IMR-90 (cell line): ENCODE measurements at regions not wholly inside any gene's neighbourhood (a gene's known extent, or its start where the extent isn't known, plus 50 kb on each side); places are given as distances from the start of the nearest gene placed in this dataset.

Experiments
- ATAC-seq: fragments of 200-7000 bp; cut with Tn5 transposase; 2 replicates; pipeline ENCODE4 v1.9.1; 2020; ENCODE audit warnings: low read depth, mild to moderate bottlenecking, moderate library complexity
- BruUV-seq: library from RNA; stranded (reverse); fragments of 400-500 nt; replicated peaks from 2 replicates; lab custom pipeline; 2021; lab: Mats Ljungman, UMichigan
- CTCF ChIA-PET: fragments of 300-600 bp; formaldehyde crosslinking; extraction: SDS; loops from one replicate; lab custom pipeline; 2021; ENCODE audit warnings: antibody characterized with exemption; lab: Yijun Ruan, JAX
- POLR2A ChIA-PET: fragments of 300-600 bp; sonication (Branson Sonifier 250); formaldehyde crosslinking; loops from one replicate; lab custom pipeline; 2022; ENCODE audit warnings: antibody characterized with exemption; ENCODE audit not compliant: unreplicated experiment; lab: Charles Lee
- DNase-seq: peaks from one replicate; pipeline ENCODE4 v3.0.0; 2013
- H2AFZ ChIP-seq: replicated peaks from 2 replicates; pipeline ENCODE3; 2013; ENCODE audit warnings: low read length, mild to moderate bottlenecking; ENCODE audit not compliant: poor library complexity
- H2AK5ac ChIP-seq: 2 replicates; pipeline ENCODE4 v1.6.1; 2013; ENCODE audit warnings: low read depth, low read length, inconsistent platforms
- H2AK9ac ChIP-seq: replicated peaks from 2 replicates; pipeline ENCODE3; 2013; ENCODE audit warnings: mild to moderate bottlenecking, low read depth, low read length, moderate library complexity; ENCODE audit not compliant: poor library complexity
- H2BK120ac ChIP-seq: 2 replicates; pipeline ENCODE4 v1.6.1; 2013; ENCODE audit warnings: low read depth, low read length, inconsistent platforms
- H2BK15ac ChIP-seq: 3 replicates; pipeline ENCODE4 v1.6.1; 2013; ENCODE audit warnings: low read depth, low read length, inconsistent platforms
- H2BK20ac ChIP-seq: 2 replicates; pipeline ENCODE4 v1.6.1; 2013; ENCODE audit warnings: low read depth, mild to moderate bottlenecking, inconsistent platforms, low read length, moderate library complexity
- H2BK5ac ChIP-seq: 2 replicates; pipeline ENCODE4 v1.6.1; 2013; ENCODE audit warnings: mild to moderate bottlenecking, low read depth, low read length, inconsistent platforms; ENCODE audit not compliant: poor library complexity, severe bottlenecking
- H3K14ac ChIP-seq: replicated peaks from 2 replicates; pipeline ENCODE4 v1.6.1; 2013; ENCODE audit warnings: low read depth, low read length, inconsistent platforms
- H3K18ac ChIP-seq: 2 replicates; pipeline ENCODE4 v1.6.1; 2013; ENCODE audit warnings: low read depth, low read length, control low read depth
- H3K23ac ChIP-seq: 2 replicates; pipeline ENCODE4 v1.6.1; 2013; ENCODE audit warnings: low read depth, low read length, inconsistent platforms
- H3K27ac ChIP-seq: 2 replicates; pipeline ENCODE4 v1.5.1; 2013; ENCODE audit warnings: mild to moderate bottlenecking, control low read depth, low read length; ENCODE audit not compliant: insufficient read depth
- H3K27me3 ChIP-seq: 2 replicates; pipeline ENCODE4 v1.6.1; 2013; ENCODE audit warnings: low read length; ENCODE audit not compliant: control insufficient read depth, insufficient read depth
- H3K36me3 ChIP-seq: 2 replicates; pipeline ENCODE4 v1.6.1; 2013; ENCODE audit warnings: low read length, mixed read lengths; ENCODE audit not compliant: control insufficient read depth, insufficient read depth
- H3K4ac ChIP-seq: 2 replicates; pipeline ENCODE4 v1.6.1; 2013; ENCODE audit warnings: low read depth, low read length, inconsistent platforms
- H3K4me1 ChIP-seq: 2 replicates; pipeline ENCODE4 v1.6.1; 2013; ENCODE audit warnings: low read length, mixed read lengths; ENCODE audit not compliant: control insufficient read depth, insufficient read depth
- H3K4me2 ChIP-seq: 2 replicates; pipeline ENCODE4 v1.6.1; 2013; ENCODE audit warnings: low read depth, mild to moderate bottlenecking, control low read depth, low read length, moderate library complexity
- H3K4me3 ChIP-seq: 2 replicates; pipeline ENCODE4 v1.5.1; 2013; ENCODE audit warnings: low read depth, mild to moderate bottlenecking, control low read depth, low read length, moderate library complexity; ENCODE audit not compliant: insufficient read depth
- H3K56ac ChIP-seq: 2 replicates; pipeline ENCODE4 v1.6.1; 2013; ENCODE audit warnings: low read length, inconsistent platforms; ENCODE audit not compliant: insufficient read depth; ENCODE audit errors: extremely low read depth
- H3K79me1 ChIP-seq, 2 experiments: 2 replicates each; pipeline ENCODE4 v1.6.1; 2013; ENCODE audit warnings: low read length in 2 of 2, inconsistent platforms in 1 of 2, low read depth in 1 of 2
- H3K9ac ChIP-seq: 2 replicates; pipeline ENCODE4 v1.6.1; 2013; ENCODE audit warnings: low read depth, low read length, control low read depth
- H3K9me1 ChIP-seq: 2 replicates; pipeline ENCODE4 v1.6.1; 2013; ENCODE audit warnings: low read length, inconsistent platforms; ENCODE audit not compliant: insufficient read depth
- H3K9me3 ChIP-seq: 2 replicates; pipeline ENCODE4 v1.6.1; 2013; ENCODE audit warnings: low read length; ENCODE audit not compliant: control insufficient read depth, insufficient read depth
- H4K20me1 ChIP-seq: 2 replicates; pipeline ENCODE4 v1.6.1; 2013; ENCODE audit warnings: low read length, inconsistent platforms; ENCODE audit not compliant: insufficient read depth
- H4K5ac ChIP-seq: 2 replicates; pipeline ENCODE4 v1.6.1; 2013; ENCODE audit warnings: mild to moderate bottlenecking, low read depth, low read length, control low read depth
- H4K8ac ChIP-seq, 2 experiments: 2 replicates each; pipeline ENCODE4 v1.6.1; 2013; ENCODE audit warnings: low read depth in 2 of 2, low read length in 2 of 2, control low read depth in 1 of 2, inconsistent platforms in 1 of 2
- H4K91ac ChIP-seq: 2 replicates; pipeline ENCODE4 v1.6.1; 2013; ENCODE audit warnings: low read depth, low read length, inconsistent platforms; ENCODE audit not compliant: insufficient read depth
- BHLHE40 ChIP-seq: fragments of 150-350 bp; IDR thresholded peaks from 2 replicates; pipeline ENCODE4 v1.6.1; 2016; ENCODE audit warnings: mild to moderate bottlenecking, low read depth, low read length
- CEBPB ChIP-seq: IDR thresholded peaks from 2 replicates; pipeline ENCODE4 v1.6.1; 2012; ENCODE audit warnings: low read depth, low read length, improper control_type of control experiment
- CHD1 ChIP-seq: IDR thresholded peaks from 2 replicates; pipeline ENCODE4 v1.6.1; 2012; ENCODE audit warnings: low read depth, low read length, improper control_type of control experiment
- CTCF ChIP-seq: conservative IDR thresholded peaks from 2 replicates; pipeline ENCODE4 v1.5.1; 2012; ENCODE audit warnings: mild to moderate bottlenecking, low read depth, low read length, improper control_type of control experiment
- ELK1 ChIP-seq: fragments of 150-350 bp; IDR thresholded peaks from 2 replicates; pipeline ENCODE4 v1.6.1; 2016; ENCODE audit warnings: low read depth, mild to moderate bottlenecking, low read length, moderate library complexity, borderline replicate concordance
- FOS ChIP-seq: fragments of 150-350 bp; IDR thresholded peaks from 2 replicates; pipeline ENCODE4 v1.6.1; 2016; ENCODE audit warnings: low read depth, low read length
- MAFK ChIP-seq: IDR thresholded peaks from 2 replicates; pipeline ENCODE4 v1.6.1; 2012; ENCODE audit warnings: low read depth, low read length, improper control_type of control experiment
- MAZ ChIP-seq: IDR thresholded peaks from 2 replicates; pipeline ENCODE4 v1.6.1; 2012; ENCODE audit warnings: low read depth, mild to moderate bottlenecking, low read length, improper control_type of control experiment, moderate library complexity, borderline replicate concordance
- MXI1 ChIP-seq: IDR thresholded peaks from 2 replicates; pipeline ENCODE4 v1.6.1; 2012; ENCODE audit warnings: low read depth, mild to moderate bottlenecking, low read length, moderate library complexity, borderline replicate concordance
- NFE2L2 ChIP-seq: fragments of 150-350 bp; IDR thresholded peaks from 2 replicates; pipeline ENCODE4 v1.6.1; 2016; ENCODE audit warnings: low read depth, mild to moderate bottlenecking, low read length
- POLR2A ChIP-seq: IDR thresholded peaks from 2 replicates; pipeline ENCODE4 v1.6.1; 2012; ENCODE audit warnings: mild to moderate bottlenecking, low read depth, low read length
- RAD21 ChIP-seq: IDR thresholded peaks from 2 replicates; pipeline ENCODE4 v1.6.1; 2012; ENCODE audit warnings: low read length, improper control_type of control experiment
- RCOR1 ChIP-seq: IDR thresholded peaks from 2 replicates; pipeline ENCODE4 v1.6.1; 2012; ENCODE audit warnings: mild to moderate bottlenecking, low read length, improper control_type of control experiment; ENCODE audit not compliant: insufficient replicate concordance
- RFX5 ChIP-seq: IDR thresholded peaks from 2 replicates; pipeline ENCODE4 v1.8.0; 2012; ENCODE audit warnings: low read depth, mild to moderate bottlenecking, low read length, moderate library complexity
- SMC3 ChIP-seq: fragments of 150-350 bp; IDR thresholded peaks from 2 replicates; pipeline ENCODE4 v1.6.1; 2016; ENCODE audit warnings: low read depth, mild to moderate bottlenecking, antibody characterized with exemption, low read length, moderate library complexity
- WGBS, 2 experiments: methylation state at CpG; one replicate each; pipeline versions ENCODE4 v1.1.5 to v1.1.7; 2013; ENCODE audit warnings: missing lambda C conversion rate in 2 of 2; ENCODE audit not compliant: insufficient read length in 1 of 2; ENCODE audit errors: extremely low coverage in 2 of 2; 5-methylcytosine and 5-hydroxymethylcytosine counted together
- dilution Hi-C: fragments of 300-500 bp; cut with HindIII; formaldehyde crosslinking; loops from one replicate; pipeline ENCODE4 v1.14.3; 2018; ENCODE audit warnings: low sequenced_read_pairs; ENCODE audit not compliant: unreplicated experiment
- in situ Hi-C: fragments of 300-500 bp; cut with MboI; formaldehyde crosslinking; loops from 3 replicates; pipeline ENCODE4 v1.14.3; 2019; ENCODE audit warnings: low sequenced_read_pairs, inconsistent platforms, mixed read lengths
- intact Hi-C: fragments of 100-400 bp; cut with micrococcal nuclease; formaldehyde crosslinking; loops from 2 replicates; pipeline ENCODE4 v1.10.0; 2022
- TF ChIP-seq, protein P1 (sequence below): fragments of 150-350 bp; IDR thresholded peaks from 2 replicates; pipeline ENCODE4 v1.6.1; 2017; ENCODE audit warnings: mild to moderate bottlenecking, antibody characterized with exemption, low read length, low read depth

DNA sequence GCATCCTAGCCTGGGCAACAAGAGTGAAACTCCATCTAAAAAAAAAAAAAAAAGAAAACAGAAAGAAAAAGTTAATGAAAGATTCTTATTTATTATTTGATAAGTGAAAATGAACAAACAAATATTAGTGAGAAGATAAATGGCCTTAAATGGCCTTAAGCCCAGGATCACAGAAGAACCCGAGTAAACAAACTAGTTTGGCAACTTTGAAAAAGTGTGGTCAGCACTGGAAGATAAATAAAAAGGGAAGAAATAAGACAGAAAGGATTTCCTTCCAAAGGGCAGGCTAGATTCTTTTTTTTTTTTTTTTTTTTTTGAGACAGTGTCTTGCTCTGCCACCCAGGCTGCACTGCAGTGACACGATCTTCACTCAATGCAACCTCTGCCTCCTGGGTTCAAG lies 692.4 kb downstream of the CPS1 start:
- Histone ChIP-seq H3K9me3 (peaks cover 9% of the 10 kb centered on the region), H3K4me2 (no peak overlapping the region), H3K23ac (no peak overlapping the region), H4K5ac (no peak overlapping the region), H3K27ac (no peak overlapping the region), H2AK5ac (no peak overlapping the region), H3K4me1 (no peaks in the 10 kb centered on the region), H3K79me1 (no peaks in the 10 kb centered on the region), H3K14ac (no peak overlapping the region), H3K36me3 (no peaks in the 10 kb centered on the region), H2BK5ac (no peak overlapping the region), H3K4ac (no peak overlapping the region), H2BK20ac (no peak overlapping the region), H4K91ac (no peak overlapping the region), H2AFZ (no peak overlapping the region), H3K56ac (no peak overlapping the region), H2AK9ac (no peak overlapping the region), H2BK15ac (no peak overlapping the region), H3K4me3 (no peak overlapping the region), H3K18ac (no peak overlapping the region), H4K8ac (no peak overlapping the region), H4K20me1 (no peaks in the 10 kb centered on the region), H3K9me1 (no peaks in the 10 kb centered on the region), H3K27me3 (no peaks in the 10 kb centered on the region), H3K9ac (no peak overlapping the region), H2BK120ac (no peak overlapping the region)
- TF ChIP-seq FOS (no peak), NFE2L2 (no peak), SMC3 (no peak), RAD21 (no peak), CTCF (no peak), RCOR1 (no peak), ELK1 (no peak), CEBPB (no peak), MXI1 (no peak), MAZ (no peak), RFX5 (no peak), MAFK (no peak), CHD1 (no peak), BHLHE40 (no peak), POLR2A (no peak)
- TF ChIP-seq, protein P1, sequence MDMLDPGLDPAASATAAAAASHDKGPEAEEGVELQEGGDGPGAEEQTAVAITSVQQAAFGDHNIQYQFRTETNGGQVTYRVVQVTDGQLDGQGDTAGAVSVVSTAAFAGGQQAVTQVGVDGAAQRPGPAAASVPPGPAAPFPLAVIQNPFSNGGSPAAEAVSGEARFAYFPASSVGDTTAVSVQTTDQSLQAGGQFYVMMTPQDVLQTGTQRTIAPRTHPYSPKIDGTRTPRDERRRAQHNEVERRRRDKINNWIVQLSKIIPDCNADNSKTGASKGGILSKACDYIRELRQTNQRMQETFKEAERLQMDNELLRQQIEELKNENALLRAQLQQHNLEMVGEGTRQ = no peak
- no peak for DNase-seq
- no TSS peak for BruUV-seq
- CTCF ChIA-PET = no interaction called here
- POLR2A ChIA-PET = no interaction called here
- WGBS, 2 experiments = 0% methylated on average over 1 of the region's 2 CpGs; no CpG with 5 or more reads in 1 of the 2 experiments
- in situ Hi-C loops (no loop called here), intact Hi-C loops (no loop called here), dilution Hi-C loops (no loop called here)
- no peak for ATAC-seq
